BE2C (cell line): ENCODE measurements at regions not wholly inside any gene's neighbourhood (a gene's known extent, or its start where the extent isn't known, plus 50 kb on each side); places are given as distances from the start of the nearest gene placed in this dataset.

Experiments
- DNase-seq: peaks from one replicate; pipeline ENCODE4 v3.0.0-alpha.2; 2020
- H3K27me3 ChIP-seq: fragments of 250-450 bp; sonication (Bioruptor Pico); 2 replicates; pipeline ENCODE4 v1.5.1; 2020; ENCODE audit warnings: mild to moderate bottlenecking
- H3K36me3 ChIP-seq: fragments of 250-450 bp; sonication (Bioruptor Pico); 2 replicates; pipeline ENCODE4 v1.5.1; 2020; ENCODE audit warnings: mild to moderate bottlenecking
- H3K4me1 ChIP-seq: fragments of 250-450 bp; sonication (Bioruptor Pico); 2 replicates; pipeline ENCODE4 v1.5.1; 2020
- H3K4me3 ChIP-seq: 2 replicates; pipeline ENCODE4 v1.5.1; 2011; ENCODE audit warnings: low read depth, low read length
- H3K9me3 ChIP-seq: fragments of 250-450 bp; sonication (Bioruptor Pico); 2 replicates; pipeline ENCODE4 v1.5.1; 2020
- CTCF ChIP-seq: IDR thresholded peaks from 2 replicates; pipeline ENCODE4 v1.5.1; 2012; ENCODE audit warnings: mild to moderate bottlenecking, low read depth, low read length

GRCh38 chr1:88237058-88237457 is 447.0 kb upstream of the PKN2 start:
- Histone ChIP-seq H3K9me3 (no peaks in the 10 kb centered on the region), H3K4me3 (no peak overlapping the region), H3K36me3 (no peaks in the 10 kb centered on the region), H3K27me3 (no peaks in the 10 kb centered on the region), H3K4me1 (no peaks in the 10 kb centered on the region)
- TF ChIP-seq CTCF, result no peak
- DNase-seq, result no peak

- no peaks in the 10 kb centered on the region for H3K36me3 ChIP-seq
- no peak overlapping the region for H3K4me3 ChIP-seq
Measured at GRCh38 chr1:88239205-88239604, 444.9 kb upstream of the PKN2 start.

GRCh38 chr1:88247666-88248065 is 436.4 kb upstream of the PKN2 start:
- H3K36me3 ChIP-seq, result no peaks in the 10 kb centered on the region
- H3K27me3 ChIP-seq, result no peaks in the 10 kb centered on the region
- H3K4me1 ChIP-seq, result no peaks in the 10 kb centered on the region
- H3K4me3 ChIP-seq, result no peak overlapping the region
- TF ChIP-seq CTCF, result no peak
- no peaks in the 10 kb centered on the region for H3K9me3 ChIP-seq
- DNase-seq, result no peak

More at GRCh38 chr1:88239205-88239604, 444.9 kb upstream of the PKN2 start:
- H3K27me3 ChIP-seq, result no peaks in the 10 kb centered on the region
- no peak for TF ChIP-seq CTCF
- H3K4me1 ChIP-seq, result no peaks in the 10 kb centered on the region
- DNase-seq, result no peak
- no peaks in the 10 kb centered on the region for H3K9me3 ChIP-seq

- H3K4me1 ChIP-seq, result no peaks in the 10 kb centered on the region
- H3K9me3 ChIP-seq, result no peaks in the 10 kb centered on the region
- TF ChIP-seq CTCF, result no peak
- DNase-seq, result no peak
- no peak overlapping the region for H3K4me3 ChIP-seq
- no peaks in the 10 kb centered on the region for H3K27me3 ChIP-seq
- H3K36me3 ChIP-seq, result no peaks in the 10 kb centered on the region
Measured at GRCh38 chr1:88250915-88251314, 433.2 kb upstream of the PKN2 start.

- Histone ChIP-seq H3K4me3 (no peak overlapping the region), H3K9me3 (no peaks in the 10 kb centered on the region), H3K36me3 (no peaks in the 10 kb centered on the region), H3K27me3 (no peaks in the 10 kb centered on the region), H3K4me1 (no peaks in the 10 kb centered on the region)
- no peak for DNase-seq
- no peak for TF ChIP-seq CTCF
Measured at GRCh38 chr1:88252745-88253144, 431.3 kb upstream of the PKN2 start.

- TF ChIP-seq CTCF, result no peak
- Histone ChIP-seq H3K4me1 (no peaks in the 10 kb centered on the region), H3K4me3 (no peak overlapping the region), H3K27me3 (no peaks in the 10 kb centered on the region), H3K36me3 (no peaks in the 10 kb centered on the region), H3K9me3 (no peaks in the 10 kb centered on the region)
- DNase-seq, result no peak
Measured at GRCh38 chr1:88265606-88266005, 418.5 kb upstream of the PKN2 start.
